ENCODE measurements at regions not wholly inside any gene's neighbourhood (a gene's known extent, or its start where the extent isn't known, plus 50 kb on each side); places are given as distances from the start of the nearest gene placed in this dataset.

DNA sequence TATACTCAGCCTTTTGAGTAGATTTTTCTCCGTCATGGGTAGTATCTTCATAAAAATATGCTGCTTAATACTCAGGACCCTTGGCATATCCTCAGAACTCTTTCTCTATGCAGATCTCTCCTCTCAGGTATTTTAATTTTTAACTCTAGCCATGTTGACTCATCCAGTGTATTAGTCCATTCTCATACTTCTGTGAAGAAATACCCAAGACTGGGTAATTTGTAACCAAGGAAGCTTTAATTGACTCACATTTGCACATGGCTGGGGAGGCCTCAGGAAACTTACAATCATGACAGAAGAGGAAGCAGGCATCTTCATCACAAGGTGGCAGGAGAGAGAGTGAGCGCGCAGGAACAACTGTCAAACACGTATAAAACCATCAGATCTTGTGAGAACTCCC lies 129.3 kb upstream of the CD96 start:
- Histone ChIP-seq H3K9me2 (replicated peaks; ENCODE audit: low read depth, low read length) (no peaks in the 10 kb centered on the region), H3K27me3 (ENCODE audit: insufficient read depth, low read length, poor library complexity, severe bottlenecking) (no peaks in the 10 kb centered on the region), H3K4me1 (ENCODE audit: insufficient read depth, low read length, poor library complexity, severe bottlenecking) (no peaks in the 10 kb centered on the region), H3K79me2 (ENCODE audit: insufficient read depth, low read length) (no peaks in the 10 kb centered on the region), H2AFZ (ENCODE audit: low read length) (no peak overlapping the region), H4K20me1 (ENCODE audit: insufficient read depth, low read length, poor library complexity, severe bottlenecking) (no peaks in the 10 kb centered on the region), H3K4me2 (ENCODE audit: low read depth, low read length, poor library complexity, severe bottlenecking) (no peak overlapping the region), H3K4me3 (ENCODE audit: low read length, poor library complexity, severe bottlenecking) (no peak overlapping the region), H3K9me3 (ENCODE audit: insufficient read depth, low read depth, low read length) (no peaks in the 10 kb centered on the region), H3F3A (ENCODE audit: low read depth) (no peaks in the 10 kb centered on the region), H3K9ac (ENCODE audit: low read depth, low read length, poor library complexity, severe bottlenecking) (no peak overlapping the region), H3K36me3 (ENCODE audit: insufficient read depth, low read length) (no peaks in the 10 kb centered on the region)
- TF ChIP-seq, protein P1, sequence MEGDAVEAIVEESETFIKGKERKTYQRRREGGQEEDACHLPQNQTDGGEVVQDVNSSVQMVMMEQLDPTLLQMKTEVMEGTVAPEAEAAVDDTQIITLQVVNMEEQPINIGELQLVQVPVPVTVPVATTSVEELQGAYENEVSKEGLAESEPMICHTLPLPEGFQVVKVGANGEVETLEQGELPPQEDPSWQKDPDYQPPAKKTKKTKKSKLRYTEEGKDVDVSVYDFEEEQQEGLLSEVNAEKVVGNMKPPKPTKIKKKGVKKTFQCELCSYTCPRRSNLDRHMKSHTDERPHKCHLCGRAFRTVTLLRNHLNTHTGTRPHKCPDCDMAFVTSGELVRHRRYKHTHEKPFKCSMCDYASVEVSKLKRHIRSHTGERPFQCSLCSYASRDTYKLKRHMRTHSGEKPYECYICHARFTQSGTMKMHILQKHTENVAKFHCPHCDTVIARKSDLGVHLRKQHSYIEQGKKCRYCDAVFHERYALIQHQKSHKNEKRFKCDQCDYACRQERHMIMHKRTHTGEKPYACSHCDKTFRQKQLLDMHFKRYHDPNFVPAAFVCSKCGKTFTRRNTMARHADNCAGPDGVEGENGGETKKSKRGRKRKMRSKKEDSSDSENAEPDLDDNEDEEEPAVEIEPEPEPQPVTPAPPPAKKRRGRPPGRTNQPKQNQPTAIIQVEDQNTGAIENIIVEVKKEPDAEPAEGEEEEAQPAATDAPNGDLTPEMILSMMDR (conservative IDR thresholded peaks at IDR 0.05; ENCODE audit: low read length): no peak
- no peak for TF ChIP-seq EZH2phosphoT487 (IDR thresholded peaks at IDR 0.05; ENCODE audit: borderline replicate concordance)

DNA sequence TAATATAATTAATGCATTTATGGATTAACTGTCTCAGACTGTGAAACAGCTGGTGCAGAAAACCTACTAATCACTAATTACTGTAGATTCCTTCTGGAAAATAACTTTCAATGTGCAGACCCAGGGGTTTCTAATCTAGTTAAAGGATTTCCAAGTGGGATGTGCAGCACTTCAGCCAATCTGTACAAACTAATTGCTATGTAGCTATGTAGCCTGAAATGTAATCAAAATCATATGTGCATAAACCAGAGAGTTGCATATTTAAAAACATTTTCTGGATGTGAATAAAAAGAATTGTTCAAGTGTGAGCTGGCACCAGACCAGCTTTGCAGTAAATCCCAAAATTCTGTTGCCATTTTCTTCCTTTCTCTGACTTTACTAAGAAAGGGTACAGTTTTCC lies 127.5 kb upstream of the CD96 start:
- H3F3A ChIP-seq (ENCODE audit: low read depth): no peaks in the 10 kb centered on the region
- H3K36me3 ChIP-seq (ENCODE audit: insufficient read depth, low read length): no peaks in the 10 kb centered on the region
- no peak overlapping the region for H3K9ac ChIP-seq (ENCODE audit: low read depth, low read length, poor library complexity, severe bottlenecking)
- H3K4me3 ChIP-seq (ENCODE audit: low read length, poor library complexity, severe bottlenecking): no peak overlapping the region
- no peaks in the 10 kb centered on the region for H3K9me3 ChIP-seq (ENCODE audit: insufficient read depth, low read depth, low read length)
- H3K79me2 ChIP-seq (ENCODE audit: insufficient read depth, low read length): no peaks in the 10 kb centered on the region
- H3K4me1 ChIP-seq (ENCODE audit: insufficient read depth, low read length, poor library complexity, severe bottlenecking): no peaks in the 10 kb centered on the region
- no peak overlapping the region for H3K4me2 ChIP-seq (ENCODE audit: low read depth, low read length, poor library complexity, severe bottlenecking)
- TF ChIP-seq, protein P1 (conservative IDR thresholded peaks at IDR 0.05; ENCODE audit: low read length): no peak
- TF ChIP-seq EZH2phosphoT487 (IDR thresholded peaks at IDR 0.05; ENCODE audit: borderline replicate concordance): no peak
- no peaks in the 10 kb centered on the region for H3K9me2 ChIP-seq (replicated peaks; ENCODE audit: low read depth, low read length)
- H2AFZ ChIP-seq (ENCODE audit: low read length): no peak overlapping the region
- no peaks in the 10 kb centered on the region for H3K27me3 ChIP-seq (ENCODE audit: insufficient read depth, low read length, poor library complexity, severe bottlenecking)
- no peaks in the 10 kb centered on the region for H4K20me1 ChIP-seq (ENCODE audit: insufficient read depth, low read length, poor library complexity, severe bottlenecking)

DNA sequence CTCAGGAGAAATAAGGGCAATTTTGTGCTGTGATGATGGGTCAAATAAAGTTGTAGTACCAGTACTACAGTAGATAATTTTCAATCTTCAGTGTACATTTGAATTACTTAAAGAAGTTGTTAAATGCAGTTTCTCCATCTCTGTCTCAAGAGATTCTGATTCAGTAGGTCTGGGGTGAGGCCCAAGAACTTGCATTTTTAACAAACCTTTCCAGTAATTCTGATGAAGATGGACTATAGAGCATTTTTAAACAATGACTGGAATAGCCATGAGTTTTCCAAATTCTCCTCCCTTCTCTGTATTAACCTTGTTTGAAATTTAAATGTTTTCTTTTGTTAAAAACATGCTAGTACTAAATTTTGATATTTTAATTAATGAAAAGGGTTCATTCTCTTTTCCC lies 127.0 kb upstream of the CD96 start:
- no peaks in the 10 kb centered on the region for H3K4me1 ChIP-seq (ENCODE audit: insufficient read depth, low read length, poor library complexity, severe bottlenecking)
- H3F3A ChIP-seq (ENCODE audit: low read depth): no peaks in the 10 kb centered on the region
- no peaks in the 10 kb centered on the region for H3K36me3 ChIP-seq (ENCODE audit: insufficient read depth, low read length)
- H3K9me2 ChIP-seq (replicated peaks; ENCODE audit: low read depth, low read length): no peaks in the 10 kb centered on the region
- no peaks in the 10 kb centered on the region for H4K20me1 ChIP-seq (ENCODE audit: insufficient read depth, low read length, poor library complexity, severe bottlenecking)
- H3K27me3 ChIP-seq (ENCODE audit: insufficient read depth, low read length, poor library complexity, severe bottlenecking): no peaks in the 10 kb centered on the region
- no peaks in the 10 kb centered on the region for H3K79me2 ChIP-seq (ENCODE audit: insufficient read depth, low read length)
- H3K4me2 ChIP-seq (ENCODE audit: low read depth, low read length, poor library complexity, severe bottlenecking): no peak overlapping the region
- H3K4me3 ChIP-seq (ENCODE audit: low read length, poor library complexity, severe bottlenecking): no peak overlapping the region
- no peak overlapping the region for H2AFZ ChIP-seq (ENCODE audit: low read length)
- no peaks in the 10 kb centered on the region for H3K9me3 ChIP-seq (ENCODE audit: insufficient read depth, low read depth, low read length)
- H3K9ac ChIP-seq (ENCODE audit: low read depth, low read length, poor library complexity, severe bottlenecking): no peak overlapping the region
- TF ChIP-seq, protein P1 (conservative IDR thresholded peaks at IDR 0.05; ENCODE audit: low read length): no peak
- no peak for TF ChIP-seq EZH2phosphoT487 (IDR thresholded peaks at IDR 0.05; ENCODE audit: borderline replicate concordance)

Data from Loucy (cell line).